Stimulated activated CD4-positive, alpha-beta T cell treated with anti-CD3 and anti-CD28 coated beads, TNF-alpha, amount 100 ng/mL, for 24 hours (primary cell): ENCODE measurements at regions not wholly inside any gene's neighbourhood (a gene's known extent, or its start where the extent isn't known, plus 50 kb on each side); places are given as distances from the start of the nearest gene placed in this dataset.

ENCODE experiments used
- DNase-seq, 3 experiments: peaks; one replicate each; pipeline ENCODE4 v3.0.0-alpha.2; 2020; ENCODE audit warnings: low read depth in 3 of 3

DNA sequence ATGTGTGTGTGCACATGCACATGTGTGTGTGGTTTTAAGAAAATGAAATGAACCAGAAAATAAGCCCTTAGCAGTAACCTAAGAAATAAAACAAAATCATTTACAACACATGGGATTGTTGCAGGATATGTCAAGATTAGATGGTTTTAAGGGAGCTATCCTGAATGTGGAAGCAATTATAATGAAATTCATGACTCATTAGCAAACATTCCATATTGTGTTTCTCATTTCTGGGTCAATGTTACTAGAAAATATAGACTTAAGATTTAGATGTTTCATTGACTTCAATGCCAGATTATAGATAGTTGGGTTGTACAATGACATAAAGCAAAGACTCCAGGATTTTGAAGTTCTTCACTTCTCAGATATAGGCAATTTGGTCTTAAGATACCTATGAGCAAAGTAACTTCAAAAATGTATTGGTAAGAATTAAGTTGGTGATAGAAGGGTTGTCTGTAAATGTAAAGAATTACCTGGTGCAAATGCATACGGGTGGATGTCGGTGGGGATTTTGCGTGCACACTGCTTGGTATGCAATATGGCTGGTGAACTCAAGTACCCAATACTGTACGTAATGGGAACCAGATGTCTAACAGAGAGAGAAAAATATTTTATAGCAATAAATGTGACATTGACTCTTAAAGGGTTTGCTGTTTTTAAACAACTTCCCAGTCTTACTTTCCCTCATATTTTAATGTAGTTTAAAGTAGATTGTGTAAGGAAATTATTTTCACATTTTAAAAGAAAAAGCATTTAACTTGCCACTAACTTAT, 53.9 kb upstream of the NR2F2 start:
- DNase-seq, result no peak
